22Rv1 (cell line): ENCODE measurements at regions not wholly inside any gene's neighbourhood (a gene's known extent, or its start where the extent isn't known, plus 50 kb on each side); places are given as distances from the start of the nearest gene placed in this dataset.

Experiments used
- CTCF ChIP-seq: fragments of 450-650 bp; IDR thresholded peaks from 2 replicates; pipeline ENCODE4 v1.5.1; 2017; ENCODE audit warnings: mild to moderate bottlenecking
- ZFX ChIP-seq: fragments of 450-650 bp; IDR thresholded peaks from 2 replicates; pipeline ENCODE4 v1.6.1; 2017; ENCODE audit warnings: antibody characterized with exemption, borderline replicate concordance

- TF ChIP-seq CTCF = no peak
- no peak for TF ChIP-seq ZFX
Measured at GRCh38 chr18:42619771-42620170, 495.7 kb downstream of the RIT2 start.
